Body of pancreas (tissue), 4 donors: ENCODE measurements at regions not wholly inside any gene's neighbourhood (a gene's known extent, or its start where the extent isn't known, plus 50 kb on each side); places are given as distances from the start of the nearest gene placed in this dataset.
"Not testable (repeated sequence)": the region's sequence is repeated elsewhere in the genome, so short reads cannot be mapped to it uniquely, and the experiment has no call there.

ENCODE experiments used
- POLR2A ChIP-seq, 3 donors: fragments of 450-650 bp; IDR thresholded peaks; one replicate each; pipeline ENCODE4 v1.6.1; 2016; ENCODE audit warnings: antibody characterized with exemption in 3 of 3, mild to moderate bottlenecking in 2 of 3
- TF ChIP-seq, protein P1 (sequence below), 7 experiments: fragments of 450-650 bp in 4 of 7; fragments of 200-600 bp in 3 of 7; sonication (generic) in 3 of 7; IDR thresholded peaks; one replicate each; pipeline ENCODE4 v1.5.1; 2016 to 2019; ENCODE audit warnings: antibody characterized with exemption in 7 of 7

DNA sequence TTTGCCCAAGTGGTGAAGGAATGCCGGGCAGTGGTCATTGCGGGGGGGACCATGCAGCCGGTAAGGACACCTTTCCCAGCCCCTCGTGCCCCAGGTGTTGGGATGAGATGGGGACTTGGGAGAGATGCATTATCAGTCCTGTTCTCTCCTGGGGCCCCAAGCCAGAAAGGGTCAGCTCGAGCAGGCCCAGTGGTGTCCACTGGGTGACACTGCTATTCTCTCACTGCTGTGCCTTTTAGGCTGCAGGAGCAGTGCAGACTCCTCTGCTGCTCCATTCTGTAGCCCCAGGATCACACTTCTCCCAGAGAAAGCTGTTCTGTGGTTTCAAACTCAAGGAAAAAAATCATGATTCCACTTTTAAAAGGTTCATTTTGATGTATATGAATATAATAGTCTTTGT is 99.1 kb upstream of the PZP start:
- TF ChIP-seq, protein P1, sequence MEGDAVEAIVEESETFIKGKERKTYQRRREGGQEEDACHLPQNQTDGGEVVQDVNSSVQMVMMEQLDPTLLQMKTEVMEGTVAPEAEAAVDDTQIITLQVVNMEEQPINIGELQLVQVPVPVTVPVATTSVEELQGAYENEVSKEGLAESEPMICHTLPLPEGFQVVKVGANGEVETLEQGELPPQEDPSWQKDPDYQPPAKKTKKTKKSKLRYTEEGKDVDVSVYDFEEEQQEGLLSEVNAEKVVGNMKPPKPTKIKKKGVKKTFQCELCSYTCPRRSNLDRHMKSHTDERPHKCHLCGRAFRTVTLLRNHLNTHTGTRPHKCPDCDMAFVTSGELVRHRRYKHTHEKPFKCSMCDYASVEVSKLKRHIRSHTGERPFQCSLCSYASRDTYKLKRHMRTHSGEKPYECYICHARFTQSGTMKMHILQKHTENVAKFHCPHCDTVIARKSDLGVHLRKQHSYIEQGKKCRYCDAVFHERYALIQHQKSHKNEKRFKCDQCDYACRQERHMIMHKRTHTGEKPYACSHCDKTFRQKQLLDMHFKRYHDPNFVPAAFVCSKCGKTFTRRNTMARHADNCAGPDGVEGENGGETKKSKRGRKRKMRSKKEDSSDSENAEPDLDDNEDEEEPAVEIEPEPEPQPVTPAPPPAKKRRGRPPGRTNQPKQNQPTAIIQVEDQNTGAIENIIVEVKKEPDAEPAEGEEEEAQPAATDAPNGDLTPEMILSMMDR (IDR thresholded peaks at IDR 0.05), result not testable (repeated sequence)
- not testable (repeated sequence) for TF ChIP-seq POLR2A (IDR thresholded peaks at IDR 0.05)
